GM12875 (cell line): ENCODE measurements at regions not wholly inside any gene's neighbourhood (a gene's known extent, or its start where the extent isn't known, plus 50 kb on each side); places are given as distances from the start of the nearest gene placed in this dataset.

Experiments
- H3K4me3 ChIP-seq: one replicate; pipeline ENCODE4 v1.5.1; 2011; ENCODE audit warnings: low read depth, low read length, control low read depth
- TF ChIP-seq, protein P1 (sequence below): IDR thresholded peaks from 2 replicates; pipeline ENCODE4 v1.5.1; 2011; ENCODE audit warnings: low read depth, mild to moderate bottlenecking, control low read depth, inconsistent platforms, low read length, moderate library complexity, borderline replicate concordance; ENCODE audit not compliant: insufficient read depth

DNA sequence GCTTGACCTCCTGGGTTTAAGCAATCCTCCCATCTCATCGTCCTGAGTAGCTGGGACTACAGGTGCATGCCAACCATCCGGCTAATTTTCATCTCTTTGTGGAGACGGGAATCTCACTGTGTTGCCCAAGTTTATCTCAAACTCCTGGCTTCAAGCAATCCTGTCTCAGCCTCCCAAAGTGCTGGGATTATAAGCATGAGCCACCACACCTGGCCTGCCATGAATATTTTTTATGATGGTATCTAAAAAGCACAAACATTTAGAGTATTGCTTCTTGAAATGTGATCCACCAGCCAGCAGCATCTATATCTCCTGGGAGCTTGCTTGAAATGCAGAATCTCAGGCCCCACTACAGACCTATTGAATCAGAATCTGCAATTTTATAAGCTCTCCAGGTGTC is 111.2 kb upstream of the CLDN10 start:
- TF ChIP-seq, protein P1, sequence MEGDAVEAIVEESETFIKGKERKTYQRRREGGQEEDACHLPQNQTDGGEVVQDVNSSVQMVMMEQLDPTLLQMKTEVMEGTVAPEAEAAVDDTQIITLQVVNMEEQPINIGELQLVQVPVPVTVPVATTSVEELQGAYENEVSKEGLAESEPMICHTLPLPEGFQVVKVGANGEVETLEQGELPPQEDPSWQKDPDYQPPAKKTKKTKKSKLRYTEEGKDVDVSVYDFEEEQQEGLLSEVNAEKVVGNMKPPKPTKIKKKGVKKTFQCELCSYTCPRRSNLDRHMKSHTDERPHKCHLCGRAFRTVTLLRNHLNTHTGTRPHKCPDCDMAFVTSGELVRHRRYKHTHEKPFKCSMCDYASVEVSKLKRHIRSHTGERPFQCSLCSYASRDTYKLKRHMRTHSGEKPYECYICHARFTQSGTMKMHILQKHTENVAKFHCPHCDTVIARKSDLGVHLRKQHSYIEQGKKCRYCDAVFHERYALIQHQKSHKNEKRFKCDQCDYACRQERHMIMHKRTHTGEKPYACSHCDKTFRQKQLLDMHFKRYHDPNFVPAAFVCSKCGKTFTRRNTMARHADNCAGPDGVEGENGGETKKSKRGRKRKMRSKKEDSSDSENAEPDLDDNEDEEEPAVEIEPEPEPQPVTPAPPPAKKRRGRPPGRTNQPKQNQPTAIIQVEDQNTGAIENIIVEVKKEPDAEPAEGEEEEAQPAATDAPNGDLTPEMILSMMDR = no peak

DNA sequence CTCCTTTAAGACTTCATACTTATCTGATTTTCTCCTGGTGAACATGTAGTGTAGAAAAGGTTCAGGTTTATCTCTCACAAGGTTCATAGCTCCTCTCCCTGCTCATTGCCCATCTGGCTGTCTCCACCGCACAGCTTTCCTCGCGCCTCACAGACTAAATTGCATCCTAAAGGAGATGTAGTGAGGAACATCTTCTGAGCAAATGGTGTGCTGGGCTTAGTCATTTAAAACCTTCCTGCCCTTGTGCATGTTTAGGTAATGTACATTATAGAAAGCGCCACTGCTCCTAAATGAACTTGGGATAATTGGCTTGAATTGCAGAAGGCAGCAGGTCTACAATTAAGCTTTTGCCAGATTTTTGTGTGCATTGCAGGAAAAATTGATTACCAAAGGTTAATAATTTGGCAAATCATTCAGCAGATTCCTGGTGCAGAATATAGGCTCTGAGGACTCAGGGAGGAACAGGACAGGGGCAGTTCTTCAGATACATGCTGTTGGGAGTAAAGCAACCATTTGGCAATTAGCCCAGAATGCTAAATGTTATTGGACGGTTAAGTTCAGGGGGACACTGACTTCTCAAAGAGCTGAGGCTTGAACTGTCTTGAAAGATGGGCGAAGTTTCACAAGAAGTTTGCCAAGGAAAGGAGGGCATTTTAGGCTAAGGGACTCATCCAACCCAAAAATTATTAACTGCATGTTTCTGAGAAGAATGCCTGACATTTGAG is 108.4 kb upstream of the CLDN10 start:
- H3K4me3 ChIP-seq = no peak overlapping the region
- TF ChIP-seq, protein P1 = no peak

More for the DNA sequence above, 111.2 kb upstream of the CLDN10 start:
- H3K4me3 ChIP-seq = no peak overlapping the region

DNA sequence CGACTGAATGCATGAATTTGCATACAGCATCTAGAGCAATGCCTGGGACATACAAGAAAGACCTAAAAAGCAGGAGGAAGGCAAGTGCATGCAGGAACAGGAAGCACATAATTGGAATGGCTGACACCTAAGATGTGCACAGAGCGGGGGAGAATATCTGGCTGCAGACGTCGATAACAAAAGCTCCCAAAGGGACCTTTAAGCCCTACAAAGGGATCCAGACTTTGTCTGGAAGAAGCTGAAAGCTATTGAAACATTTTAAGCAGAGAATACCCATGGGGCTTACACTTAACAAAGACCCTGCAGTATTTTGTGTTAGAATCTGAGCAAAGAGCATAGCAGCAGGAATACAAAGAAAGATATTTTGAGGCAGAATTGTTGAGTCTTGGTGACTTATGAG is 107.4 kb upstream of the CLDN10 start:
- no peak overlapping the region for H3K4me3 ChIP-seq
- TF ChIP-seq, protein P1 = no peak

DNA sequence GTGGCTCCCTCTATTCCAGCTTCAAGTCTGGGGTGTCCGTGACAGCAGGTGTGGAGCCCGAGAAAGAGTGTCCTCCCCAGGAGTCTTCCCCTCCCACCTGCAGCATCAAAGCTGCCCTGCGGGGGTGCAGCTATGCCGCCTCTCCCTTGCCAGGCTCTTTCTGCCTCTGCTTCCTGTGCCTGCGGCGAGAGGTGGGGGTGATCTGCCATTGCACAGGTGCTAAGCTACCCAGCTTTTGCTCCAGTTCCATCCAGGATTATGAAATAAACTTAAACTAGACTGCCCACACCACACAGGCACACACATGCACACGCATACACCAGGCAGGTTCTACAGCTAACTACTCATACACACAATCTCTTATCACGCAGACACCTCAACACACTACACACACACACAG is 104.7 kb upstream of the CLDN10 start:
- TF ChIP-seq, protein P1 = no peak
- no peak overlapping the region for H3K4me3 ChIP-seq

DNA sequence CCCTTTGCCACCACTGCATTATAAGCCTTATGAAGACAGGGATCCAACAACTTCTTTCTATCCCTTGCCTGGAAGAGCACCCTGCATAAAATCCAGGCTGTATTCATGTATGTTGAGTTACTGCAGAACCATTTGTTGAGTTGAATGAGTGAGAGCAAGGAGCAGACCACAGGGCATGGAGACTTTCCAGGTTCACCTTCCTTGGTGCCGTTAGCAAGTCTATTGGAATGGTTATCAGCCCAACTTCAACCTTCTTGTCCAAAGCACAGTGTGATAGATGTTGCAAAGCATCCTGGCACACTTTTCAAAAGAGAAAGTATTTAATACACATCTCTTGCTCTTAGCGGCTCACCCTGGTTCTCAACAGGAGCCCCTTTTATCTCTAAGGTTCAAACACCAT is 100.9 kb upstream of the CLDN10 start:
- TF ChIP-seq, protein P1 = no peak

DNA sequence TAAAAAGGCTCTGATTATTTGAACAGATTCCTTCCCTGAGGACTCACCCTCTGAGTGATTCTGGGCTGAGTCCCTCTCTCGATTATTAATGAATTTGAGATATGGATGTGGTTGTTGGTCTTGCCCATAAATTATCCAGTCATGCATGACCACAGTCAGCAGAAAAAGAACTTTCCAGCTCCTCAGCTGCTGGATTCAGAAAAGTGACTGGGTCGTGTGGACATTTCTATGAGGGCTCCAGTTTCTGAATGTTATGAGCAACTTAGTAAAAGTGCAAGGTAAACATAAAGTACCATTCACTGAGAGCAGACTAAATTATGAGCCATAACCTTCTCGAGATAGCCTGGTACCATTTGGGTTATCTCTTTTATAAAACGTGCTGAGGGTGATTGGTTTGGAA is 100.1 kb upstream of the CLDN10 start:
- H3K4me3 ChIP-seq = no peak overlapping the region
- TF ChIP-seq, protein P1 = no peak

More for the DNA sequence above, 100.9 kb upstream of the CLDN10 start:
- no peak overlapping the region for H3K4me3 ChIP-seq

DNA sequence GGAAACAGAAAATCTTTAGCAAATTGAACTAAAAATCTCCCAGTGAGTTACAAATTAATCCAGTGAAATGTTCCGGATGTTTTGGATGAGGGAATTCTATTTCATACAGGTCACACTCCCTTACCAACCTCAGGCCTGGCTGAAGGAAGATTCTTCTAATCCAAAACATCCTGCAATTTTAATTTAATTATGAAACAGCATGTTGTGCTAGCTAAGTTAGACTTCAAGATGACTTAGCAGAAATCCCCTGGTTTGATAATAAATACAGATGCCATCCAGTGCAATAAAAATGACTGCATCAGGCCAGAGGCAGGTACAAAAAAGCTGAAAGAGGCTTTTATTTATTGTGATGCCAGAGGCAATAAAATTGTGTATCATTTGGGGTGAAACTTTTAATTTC is 96.7 kb upstream of the CLDN10 start:
- TF ChIP-seq, protein P1 = no peak
- no peak overlapping the region for H3K4me3 ChIP-seq
